Fibroblast of skin of abdomen (primary cell): ENCODE measurements at regions not wholly inside any gene's neighbourhood (a gene's known extent, or its start where the extent isn't known, plus 50 kb on each side); places are given as distances from the start of the nearest gene placed in this dataset.
"Not testable (repeated sequence)": the region's sequence is repeated elsewhere in the genome, so short reads cannot be mapped to it uniquely, and the experiment has no call there.

ENCODE experiments used
- DNase-seq: peaks from one replicate; pipeline ENCODE4 v3.0.0-alpha.2; 2013

DNA sequence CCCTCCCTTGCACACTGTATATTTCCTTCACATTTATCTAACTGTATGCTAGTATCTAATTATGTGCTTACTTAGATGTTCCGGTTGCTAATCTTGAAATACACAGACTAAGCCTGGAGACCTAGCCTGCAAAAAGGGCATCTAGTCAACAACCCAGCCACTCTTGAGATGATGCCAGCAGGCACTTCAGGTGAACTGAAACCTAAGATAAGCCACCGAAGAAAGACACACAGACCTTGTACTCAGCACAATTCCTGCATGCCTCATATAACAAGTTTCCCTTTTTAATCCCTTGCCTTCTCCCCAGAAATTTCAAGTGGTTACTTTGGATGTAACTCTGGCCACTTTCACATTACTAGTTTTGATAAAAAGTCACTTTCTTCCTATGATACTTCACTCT, 2506.6 kb downstream of the ARAP2 start:
- DNase-seq = no peak

DNA sequence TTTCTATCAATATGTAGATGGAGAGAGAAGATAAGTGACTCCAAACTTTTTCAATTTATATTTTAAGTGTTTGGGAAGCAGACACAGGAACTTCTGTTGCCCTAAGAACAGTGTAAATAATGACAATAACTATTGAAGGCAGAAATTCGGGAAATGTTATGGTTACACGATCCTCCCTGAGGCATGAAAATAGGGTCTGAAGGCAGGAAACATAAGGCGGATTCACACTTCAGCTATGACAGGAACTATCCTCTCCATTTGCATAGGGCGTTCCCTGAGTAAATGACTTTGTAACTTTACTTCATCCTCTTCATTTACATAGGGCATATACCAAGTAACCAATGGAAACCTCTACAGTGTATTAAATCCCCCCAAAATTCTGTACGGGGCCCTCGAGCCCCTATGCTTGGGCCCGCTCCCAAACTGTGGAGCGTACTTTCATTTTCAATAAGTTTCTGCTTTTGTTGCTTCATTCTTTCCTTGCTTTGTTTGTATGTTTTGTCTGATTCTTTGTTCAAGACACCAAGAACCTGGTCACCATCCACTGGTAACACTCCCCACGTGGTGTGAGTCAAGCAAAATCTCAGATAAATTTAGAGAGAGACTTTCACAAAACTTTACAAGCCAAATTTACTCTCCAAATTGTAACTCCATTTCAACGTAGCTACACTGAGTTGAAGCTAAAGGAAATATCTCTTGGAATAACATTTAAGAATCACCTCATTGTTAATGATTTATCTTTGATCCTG, 2504.3 kb downstream of the ARAP2 start:
- no peak for DNase-seq

- DNase-seq = not testable (repeated sequence)
Measured at GRCh38 chr4:33740871-33741270, 2503.4 kb downstream of the ARAP2 start.

DNA sequence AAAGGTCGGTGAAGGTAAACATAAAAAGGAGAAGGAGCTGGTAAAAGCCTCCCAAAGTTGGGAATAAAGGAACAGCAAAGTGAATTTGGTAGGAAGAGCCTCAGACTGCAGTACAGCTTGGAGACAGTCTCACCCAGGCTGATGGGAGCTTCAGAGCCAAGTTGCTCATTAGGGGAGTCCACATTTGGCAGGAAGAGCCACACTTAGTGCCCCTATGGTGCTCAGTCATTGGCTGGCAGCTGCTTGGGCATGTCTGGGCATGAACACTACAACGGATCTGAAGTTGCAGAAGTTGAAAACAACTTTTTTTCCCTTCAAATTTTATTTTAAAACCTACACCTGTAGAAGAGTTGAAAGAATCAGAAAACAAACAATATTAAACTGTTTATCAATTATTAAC, 2497.3 kb downstream of the ARAP2 start:
- no peak for DNase-seq

DNA sequence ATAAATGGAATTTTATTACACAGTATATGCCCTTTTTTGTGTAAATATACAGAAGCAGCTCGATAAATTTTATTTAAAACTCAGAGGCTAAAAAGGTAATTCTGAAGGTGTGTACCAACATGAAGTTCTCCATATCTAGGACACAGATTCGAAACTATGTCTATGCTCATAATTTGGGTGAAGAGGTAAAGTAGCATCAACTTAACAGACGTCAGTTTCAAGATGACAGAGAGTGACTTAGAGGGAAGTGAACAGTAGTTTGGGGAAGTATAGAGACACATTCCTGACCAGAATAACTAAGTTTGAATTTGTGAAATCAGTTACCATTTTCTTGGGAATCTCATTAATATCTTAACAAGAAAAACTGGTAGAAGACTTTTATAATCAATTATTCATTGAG, 2493.3 kb downstream of the ARAP2 start:
- no peak for DNase-seq

- DNase-seq = no peak
Measured at GRCh38 chr4:33772582-33772981, 2471.7 kb downstream of the ARAP2 start.

GRCh38 chr4:33780952-33781791, 2463.1 kb downstream of the ARAP2 start:
- peak; percentile 77 for DNase-seq

GRCh38 chr4:33785843-33786242, 2458.5 kb downstream of the ARAP2 start:
- no peak for DNase-seq

GRCh38 chr4:33802578-33802977, 2441.7 kb downstream of the ARAP2 start:
- no peak for DNase-seq

DNA sequence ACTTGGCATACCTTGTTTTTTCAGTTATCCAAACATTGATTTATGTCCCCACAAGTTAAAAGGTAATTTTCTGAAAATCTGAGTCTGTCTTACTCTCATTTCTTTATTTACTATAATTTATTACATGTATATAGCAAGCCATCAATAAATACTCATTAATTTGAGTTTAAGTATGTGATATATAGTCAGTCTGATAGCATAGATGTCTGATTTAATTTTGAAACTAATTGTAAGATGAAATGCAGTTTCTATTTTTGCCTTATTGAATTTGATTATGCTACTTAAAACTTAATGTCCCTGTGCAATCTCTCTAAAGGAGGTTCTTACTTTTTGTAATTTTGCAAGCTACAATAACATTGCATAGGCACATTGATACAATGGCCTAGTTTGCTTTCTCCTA, 2418.6 kb downstream of the ARAP2 start:
- no peak for DNase-seq

- DNase-seq = not testable (repeated sequence)
Measured at GRCh38 chr4:33829356-33829755, 2415.0 kb downstream of the ARAP2 start.

GRCh38 chr4:33831442-33832066, 2412.8 kb downstream of the ARAP2 start:
- peak; percentile 81 for DNase-seq

DNA sequence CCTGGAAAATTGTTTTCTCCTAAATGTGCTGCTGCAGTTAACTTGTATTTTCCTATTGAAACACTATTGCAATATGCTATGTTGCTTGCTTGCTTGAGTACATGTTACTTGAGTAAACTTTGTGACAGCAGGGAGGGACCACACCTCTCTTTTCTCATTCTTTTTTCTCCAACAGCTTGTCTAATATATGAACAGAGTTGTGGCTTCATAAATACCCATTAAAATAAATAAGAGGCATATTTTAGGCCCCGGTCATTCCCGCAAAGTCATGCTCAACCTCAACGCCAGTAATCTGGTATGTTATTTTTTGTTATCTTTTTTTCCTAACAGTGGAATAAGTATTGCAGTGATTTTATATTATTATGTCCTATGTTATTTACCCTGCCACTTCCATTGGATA, 2408.6 kb downstream of the ARAP2 start:
- DNase-seq = peak; percentile 58

DNA sequence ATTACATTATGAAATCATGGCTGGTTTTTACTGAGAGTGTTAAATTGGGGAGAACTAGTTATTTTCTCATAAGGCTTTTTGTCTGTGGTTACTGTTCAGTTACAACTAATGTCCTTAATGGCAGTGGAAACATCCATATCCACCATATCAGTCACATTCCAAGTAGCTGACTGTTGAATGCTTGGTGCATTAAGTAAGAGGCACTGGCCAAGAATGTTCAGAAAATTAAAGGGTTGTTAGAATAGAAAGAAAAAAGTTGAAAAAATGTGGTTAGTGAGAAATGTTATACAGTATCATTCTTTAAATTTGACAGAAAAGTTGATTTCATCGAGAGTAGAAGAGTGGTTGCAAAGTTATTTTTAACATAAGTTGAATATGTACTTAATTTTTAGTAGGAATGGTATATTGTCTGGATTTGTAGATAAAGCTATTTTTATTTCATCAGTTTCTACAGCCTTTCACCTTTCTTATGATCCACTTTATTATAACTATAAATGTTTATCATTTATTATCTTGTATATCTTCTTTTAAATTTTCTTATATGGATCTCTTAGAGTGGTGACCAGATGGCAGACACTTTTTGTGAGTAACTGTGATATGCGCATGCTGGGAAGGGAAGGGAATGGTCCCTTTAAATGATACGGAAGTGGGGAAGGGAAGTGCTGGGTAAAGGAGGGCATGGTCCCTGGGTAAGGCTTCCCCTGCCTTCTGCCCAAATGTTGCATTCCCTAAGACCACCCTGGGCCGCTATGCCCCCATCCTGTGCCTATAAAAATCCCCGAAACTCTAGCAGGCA, 2407.1 kb downstream of the ARAP2 start:
- peak; percentile 94 for DNase-seq

- DNase-seq = no peak
Measured at GRCh38 chr4:33841120-33841519, 2403.2 kb downstream of the ARAP2 start.

- DNase-seq = peak; percentile 67
Measured at GRCh38 chr4:33850371-33850902, 2393.9 kb downstream of the ARAP2 start.

- not testable (repeated sequence) for DNase-seq
Measured at GRCh38 chr4:33853670-33854069, 2390.6 kb downstream of the ARAP2 start.

DNA sequence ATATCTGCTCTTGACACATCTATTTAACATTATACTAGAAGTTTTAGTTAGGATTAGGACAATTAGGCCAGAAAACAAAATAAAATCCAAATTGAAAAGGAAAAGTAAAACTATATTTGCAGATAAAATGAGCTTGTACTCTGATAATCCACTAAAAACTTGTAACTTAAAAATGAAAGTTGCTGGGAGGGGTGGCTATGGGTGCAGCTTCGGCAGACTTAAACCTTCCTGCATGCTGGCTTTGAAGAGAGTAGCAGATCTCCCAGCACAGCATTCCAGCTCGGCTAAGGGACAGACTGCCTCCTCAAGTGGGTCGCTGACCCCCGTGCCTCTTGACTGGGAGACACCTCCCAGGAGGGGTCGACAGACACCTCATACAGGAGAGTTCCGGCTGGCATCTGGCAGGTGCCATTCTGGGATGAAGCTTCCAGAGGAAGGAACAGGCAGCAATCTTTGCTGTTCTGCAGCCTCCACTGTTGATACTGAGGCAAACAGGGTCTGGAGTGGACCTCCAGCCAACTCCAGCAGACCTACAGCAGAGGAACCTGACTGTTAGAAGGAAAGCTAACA, 2379.9 kb downstream of the ARAP2 start:
- DNase-seq = no peak

DNA sequence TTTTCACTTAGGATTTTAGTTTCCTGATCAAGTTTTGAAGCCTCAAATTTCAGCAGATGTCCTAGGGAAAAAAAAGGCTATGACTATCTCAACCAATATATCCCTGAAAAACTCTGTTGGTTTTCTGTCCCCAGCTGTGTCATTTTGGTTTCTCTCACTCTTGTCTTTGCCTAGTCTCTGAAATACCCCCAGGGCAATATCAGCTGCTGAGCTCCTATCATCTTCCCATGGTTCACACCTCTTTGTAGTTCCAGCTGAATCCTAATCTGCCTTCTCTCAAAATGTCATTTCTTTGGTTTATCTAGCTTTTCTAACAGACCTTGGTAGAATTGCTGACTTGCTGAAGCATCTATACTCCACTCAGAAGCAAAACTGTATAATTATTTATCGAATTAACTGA, 2370.5 kb downstream of the ARAP2 start:
- no peak for DNase-seq

DNA sequence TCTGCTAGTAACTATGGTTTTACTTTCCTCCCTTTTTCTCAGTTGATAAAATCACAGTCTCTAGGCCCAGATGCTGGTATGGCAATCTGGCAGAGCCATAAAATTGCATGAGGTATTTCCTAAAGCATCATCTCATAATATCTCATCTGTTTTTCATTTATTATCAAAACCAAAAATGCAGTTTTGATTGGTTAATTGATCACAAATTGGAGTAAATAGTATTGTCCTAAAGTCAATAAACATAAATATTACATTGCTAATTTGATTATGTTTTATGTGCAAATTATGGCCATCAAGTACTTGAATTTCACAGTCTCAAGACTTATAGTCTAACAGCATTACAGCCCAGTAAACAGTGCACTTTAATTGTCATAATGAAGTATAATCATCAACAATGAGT, 2365.6 kb downstream of the ARAP2 start:
- no peak for DNase-seq

DNA sequence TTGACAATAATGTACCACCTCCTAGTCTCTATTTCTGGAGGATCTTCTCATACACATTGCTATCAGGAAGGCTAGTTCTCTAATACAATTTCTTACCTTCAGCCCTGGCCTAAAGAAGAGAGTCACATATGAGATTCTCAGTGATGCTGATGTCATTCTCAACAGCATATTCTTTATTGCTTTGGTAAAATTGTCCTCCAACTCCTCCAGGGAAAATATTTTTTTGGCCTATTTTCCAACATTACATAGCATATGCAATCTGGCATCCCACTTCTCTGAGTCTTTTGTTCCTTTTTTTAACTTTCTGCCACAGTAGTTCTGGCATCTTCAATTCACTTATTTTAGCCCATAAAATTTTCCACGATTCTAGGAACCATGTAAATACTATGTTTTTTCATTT, 2363.1 kb downstream of the ARAP2 start:
- no peak for DNase-seq
